GM19193 (cell line): ENCODE measurements at regions not wholly inside any gene's neighbourhood (a gene's known extent, or its start where the extent isn't known, plus 50 kb on each side); places are given as distances from the start of the nearest gene placed in this dataset.

ENCODE experiments used
- POLR2A ChIP-seq: IDR thresholded peaks from 4 replicates; pipeline ENCODE4 v1.6.1; 2011; ENCODE audit not compliant: insufficient read depth, insufficient read length; ENCODE audit errors: extremely low read depth

- TF ChIP-seq POLR2A: no peak
These were observed 55.5 kb downstream of the MID1IP1 start for GRCh38 chrX:38856670-38857265.

GRCh38 chrX:38857736-38858523 is 56.7 kb downstream of the MID1IP1 start:
- no peak for TF ChIP-seq POLR2A

GRCh38 chrX:38859602-38860001 is 58.3 kb downstream of the MID1IP1 start:
- no peak for TF ChIP-seq POLR2A

GRCh38 chrX:38860106-38861013 is 59.1 kb downstream of the MID1IP1 start:
- no peak for TF ChIP-seq POLR2A

- TF ChIP-seq POLR2A: no peak
These were observed 60.2 kb downstream of the MID1IP1 start for GRCh38 chrX:38861489-38861888.

- no peak for TF ChIP-seq POLR2A
These were observed 60.8 kb downstream of the MID1IP1 start for GRCh38 chrX:38862100-38862499.

- TF ChIP-seq POLR2A: no peak
These were observed 62.9 kb downstream of the MID1IP1 start for GRCh38 chrX:38864165-38864564.

GRCh38 chrX:38868321-38868720 is 67.1 kb downstream of the MID1IP1 start:
- no peak for TF ChIP-seq POLR2A

GRCh38 chrX:38868941-38869401 is 67.7 kb downstream of the MID1IP1 start:
- no peak for TF ChIP-seq POLR2A

GRCh38 chrX:38870361-38870895 is 69.2 kb downstream of the MID1IP1 start:
- TF ChIP-seq POLR2A: no peak

GRCh38 chrX:38871129-38872029 is 70.1 kb downstream of the MID1IP1 start:
- no peak for TF ChIP-seq POLR2A

- no peak for TF ChIP-seq POLR2A
These were observed 76.1 kb downstream of the MID1IP1 start for GRCh38 chrX:38877366-38877765.

GRCh38 chrX:38878641-38879340 is 77.5 kb downstream of the MID1IP1 start:
- no peak for TF ChIP-seq POLR2A
